Liver (tissue), 7 donors: ENCODE measurements at regions not wholly inside any gene's neighbourhood (a gene's known extent, or its start where the extent isn't known, plus 50 kb on each side); places are given as distances from the start of the nearest gene placed in this dataset.

Experiments used
- DNase-seq: peaks from one replicate; pipeline ENCODE4 v3.0.0-alpha.2; 2017; ENCODE audit warnings: low spot score
- H3K27ac ChIP-seq, 2 donors: one replicate each; pipeline ENCODE4 v1.7.0; 2013; ENCODE audit warnings: inconsistent platforms in 2 of 2, low read length in 2 of 2, control low read depth in 1 of 2, low read depth in 1 of 2, mild to moderate bottlenecking in 1 of 2
- H3K27me3 ChIP-seq, 4 donors: one replicate each; pipeline versions ENCODE4 v1.6.1 to v1.7.0; 2013; ENCODE audit warnings: low read length in 3 of 4, inconsistent platforms in 1 of 4, mild to moderate bottlenecking in 1 of 4, moderate library complexity in 1 of 4; ENCODE audit not compliant: control insufficient read depth in 4 of 4, insufficient read depth in 4 of 4
- H3K36me3 ChIP-seq, 4 donors: one replicate each; pipeline versions ENCODE4 v1.6.1 to v1.7.0; 2013; ENCODE audit warnings: low read length in 3 of 4, mild to moderate bottlenecking in 3 of 4, low read depth in 1 of 4, moderate library complexity in 1 of 4; ENCODE audit not compliant: control insufficient read depth in 4 of 4, insufficient read depth in 3 of 4
- H3K4me1 ChIP-seq, 4 donors: one replicate each; pipeline versions ENCODE4 v1.6.1 to v1.7.0; 2013; ENCODE audit warnings: low read length in 3 of 4, mild to moderate bottlenecking in 3 of 4, moderate library complexity in 1 of 4; ENCODE audit not compliant: control insufficient read depth in 4 of 4, insufficient read depth in 4 of 4
- H3K4me3 ChIP-seq, 3 donors: one replicate each; pipeline versions ENCODE4 v1.6.1 to v1.7.0; 2013; ENCODE audit warnings: low read length in 3 of 3, control low read depth in 1 of 3, low read depth in 1 of 3, mild to moderate bottlenecking in 1 of 3
- H3K9ac ChIP-seq, 2 donors: one replicate each; pipeline ENCODE4 v1.7.0; 2013; ENCODE audit warnings: low read length in 2 of 2, mild to moderate bottlenecking in 2 of 2, moderate library complexity in 2 of 2, control low read depth in 1 of 2, low read depth in 1 of 2
- H3K9me3 ChIP-seq, 4 donors: one replicate each; pipeline versions ENCODE4 v1.6.1 to v1.7.0; 2013; ENCODE audit warnings: low read length in 3 of 4; ENCODE audit not compliant: control insufficient read depth in 4 of 4
- ATF3 ChIP-seq: IDR thresholded peaks from 2 replicates; pipeline ENCODE4 v1.6.1; 2016; ENCODE audit warnings: antibody characterized with exemption
- FOXA1 ChIP-seq: IDR thresholded peaks from 2 replicates; pipeline ENCODE4 v1.6.1; 2016; ENCODE audit warnings: antibody characterized with exemption
- GABPA ChIP-seq, 2 donors: IDR thresholded peaks in 1 of 2; conservative IDR thresholded peaks in 1 of 2; 2 replicates each; pipeline ENCODE4 v1.6.1; 2016; ENCODE audit warnings: antibody characterized with exemption in 2 of 2, mild to moderate bottlenecking in 1 of 2, moderate library complexity in 1 of 2
- HNF4G ChIP-seq: IDR thresholded peaks from 2 replicates; pipeline ENCODE4 v1.6.1; 2016; ENCODE audit warnings: antibody characterized with exemption
- JUND ChIP-seq, 2 donors: IDR thresholded peaks; 2 replicates each; pipeline ENCODE4 v1.6.1; 2016; ENCODE audit warnings: antibody characterized with exemption in 2 of 2
- MAX ChIP-seq: IDR thresholded peaks from 2 replicates; pipeline ENCODE4 v1.6.1; 2016; ENCODE audit warnings: antibody characterized with exemption
- RAD21 ChIP-seq, 2 donors: IDR thresholded peaks; 2 replicates each; pipeline ENCODE4 v1.6.1; 2016; ENCODE audit warnings: antibody characterized with exemption in 2 of 2, mild to moderate bottlenecking in 2 of 2
- RXRA ChIP-seq, 2 donors: IDR thresholded peaks; 2 replicates each; pipeline ENCODE4 v1.6.1; 2017 to 2018; ENCODE audit warnings: antibody characterized with exemption in 2 of 2, mild to moderate bottlenecking in 1 of 2
- SP1 ChIP-seq: IDR thresholded peaks from 2 replicates; pipeline ENCODE4 v1.6.1; 2018; ENCODE audit warnings: antibody characterized with exemption, mild to moderate bottlenecking
- YY1 ChIP-seq: IDR thresholded peaks from 2 replicates; pipeline ENCODE4 v1.6.1; 2016; ENCODE audit warnings: antibody characterized with exemption, mild to moderate bottlenecking
- ZBTB33 ChIP-seq: IDR thresholded peaks from 2 replicates; pipeline ENCODE4 v1.6.1; 2016; ENCODE audit warnings: antibody characterized with exemption
- WGBS: extraction: QIAGEN DNeasy Blood & Tissue Kit; methylation state at CpG from one replicate; pipeline ENCODE4 v1.1.7; 2013; 5-methylcytosine and 5-hydroxymethylcytosine counted together
- donor health status: healthy.
- donor health status: healthy.
- donor health status: healthy.
- donor health status: healthy.

GRCh38 chrX:10072786-10073568 lies 83.8 kb upstream of the CLCN4 start:
- no peak for TF ChIP-seq HNF4G
- no peak for TF ChIP-seq GABPA (IDR thresholded peaks at IDR 0.05 in 1 of 2, conservative IDR thresholded peaks at IDR 0.05 in 1 of 2)
- no peak for TF ChIP-seq FOXA1
- TF ChIP-seq ATF3, result no peak
- TF ChIP-seq MAX, result no peak
- no peak for TF ChIP-seq RAD21 (IDR thresholded peaks at IDR 0.05)
- TF ChIP-seq YY1, result no peak
- TF ChIP-seq SP1, result no peak
- TF ChIP-seq JUND (IDR thresholded peaks at IDR 0.05), result no peak
- no peak for DNase-seq
- Histone ChIP-seq H3K27ac (no peak overlapping the region), H3K36me3 (no peaks in the 10 kb centered on the region), H3K4me3 (no peak overlapping the region), H3K9me3 (no peaks in the 10 kb centered on the region), H3K4me1 (peaks cover 0 to 9% (median 1%) of the 10 kb centered on the region in 4 donors), H3K27me3 (no peaks in the 10 kb centered on the region), H3K9ac (no peak overlapping the region)
- 97% methylated on average over 4 of the region's 4 CpGs for WGBS

- no peak overlapping the region for H3K4me3 ChIP-seq
- no peak overlapping the region for H3K27ac ChIP-seq
- H3K4me1 ChIP-seq, result peaks cover 0 to 9% (median 1%) of the 10 kb centered on the region in 4 donors
- H3K9ac ChIP-seq, result no peak overlapping the region
- H3K27me3 ChIP-seq, result no peaks in the 10 kb centered on the region
- WGBS, result 88% methylated on average over 1 of the region's 1 CpG
- no peaks in the 10 kb centered on the region for H3K36me3 ChIP-seq
- H3K9me3 ChIP-seq, result no peaks in the 10 kb centered on the region
- DNase-seq, result no peak
- TF ChIP-seq RXRA (IDR thresholded peaks at IDR 0.05) (no peak), SP1 (no peak), ATF3 (no peak), ZBTB33 (no peak), GABPA (IDR thresholded peaks at IDR 0.05 in 1 of 2, conservative IDR thresholded peaks at IDR 0.05 in 1 of 2) (no peak), MAX (no peak)
These were observed 83.1 kb upstream of the CLCN4 start for GRCh38 chrX:10073671-10074070.

GRCh38 chrX:10074241-10074941 lies 82.4 kb upstream of the CLCN4 start:
- peaks cover 0 to 10% (median 6%) of the 10 kb centered on the region in 4 donors for H3K4me1 ChIP-seq
- H3K9ac ChIP-seq, result no peak overlapping the region
- H3K4me3 ChIP-seq, result no peak overlapping the region
- no peak for DNase-seq
- no peak for TF ChIP-seq JUND (IDR thresholded peaks at IDR 0.05)
- no peak for TF ChIP-seq GABPA (IDR thresholded peaks at IDR 0.05 in 1 of 2, conservative IDR thresholded peaks at IDR 0.05 in 1 of 2)
- no peaks in the 10 kb centered on the region for H3K9me3 ChIP-seq
- no peaks in the 10 kb centered on the region for H3K27me3 ChIP-seq
- H3K27ac ChIP-seq, result no peak overlapping the region
- WGBS, result 82% methylated on average over 9 of the region's 9 CpGs
- H3K36me3 ChIP-seq, result no peaks in the 10 kb centered on the region
